SJCRH30 (cell line): ENCODE measurements at regions not wholly inside any gene's neighbourhood (a gene's known extent, or its start where the extent isn't known, plus 50 kb on each side); places are given as distances from the start of the nearest gene placed in this dataset.
"Not testable (repeated sequence)": the region's sequence is repeated elsewhere in the genome, so short reads cannot be mapped to it uniquely, and the experiment has no call there.

Experiments used
- DNase-seq, 2 experiments: peaks; one replicate each; pipeline ENCODE4 v3.0.0-alpha.2; 2015 to 2020
- H3K27ac ChIP-seq: fragments of 250-450 bp; sonication (Bioruptor Pico); 2 replicates; pipeline ENCODE4 v1.5.1; 2020; ENCODE audit warnings: mild to moderate bottlenecking, moderate library complexity
- H3K27me3 ChIP-seq: fragments of 250-450 bp; sonication (Bioruptor Pico); 2 replicates; pipeline ENCODE4 v1.5.1; 2020; ENCODE audit warnings: mild to moderate bottlenecking, moderate library complexity
- H3K36me3 ChIP-seq: fragments of 250-450 bp; sonication (Bioruptor Pico); 2 replicates; pipeline ENCODE4 v1.5.1; 2020; ENCODE audit warnings: mild to moderate bottlenecking, moderate library complexity
- H3K4me1 ChIP-seq: fragments of 250-450 bp; sonication (Bioruptor Pico); 2 replicates; pipeline ENCODE4 v1.5.1; 2020; ENCODE audit warnings: mild to moderate bottlenecking, moderate library complexity
- H3K4me3 ChIP-seq: fragments of 250-450 bp; sonication (Bioruptor Pico); 2 replicates; pipeline ENCODE4 v1.5.1; 2020; ENCODE audit warnings: mild to moderate bottlenecking, moderate library complexity
- H3K9me3 ChIP-seq: fragments of 250-450 bp; sonication (Bioruptor Pico); replicated peaks from 2 replicates; pipeline ENCODE4 v1.5.1; 2020; ENCODE audit warnings: mild to moderate bottlenecking, moderate library complexity

GRCh38 chr1:213571843-213572242 lies 415.9 kb upstream of the PROX1 start:
- Histone ChIP-seq H3K36me3 (no peaks in the 10 kb centered on the region), H3K4me3 (no peak overlapping the region), H3K4me1 (peaks cover 6% of the 10 kb centered on the region; the same call in 1 of the 2 replicates), H3K9me3 (no peaks in the 10 kb centered on the region), H3K27me3 (no peaks in the 10 kb centered on the region), H3K27ac (no peak overlapping the region)
- DNase-seq: no peak

- no peaks in the 10 kb centered on the region for H3K36me3 ChIP-seq
- no peak overlapping the region for H3K4me3 ChIP-seq
- H3K4me1 ChIP-seq: peaks cover 6% of the 10 kb centered on the region; the same call in 1 of the 2 replicates
- H3K9me3 ChIP-seq: no peaks in the 10 kb centered on the region
- no peaks in the 10 kb centered on the region for H3K27me3 ChIP-seq
- no peak overlapping the region for H3K27ac ChIP-seq
- no peak for DNase-seq
Measured at GRCh38 chr1:213572912-213573647, 414.7 kb upstream of the PROX1 start.

GRCh38 chr1:213573648-213574009 lies 414.1 kb upstream of the PROX1 start:
- H3K27me3 ChIP-seq: no peaks in the 10 kb centered on the region
- no peak overlapping the region for H3K4me3 ChIP-seq
- H3K36me3 ChIP-seq: no peaks in the 10 kb centered on the region
- no peak for DNase-seq
- no peaks in the 10 kb centered on the region for H3K9me3 ChIP-seq
- no peak overlapping the region for H3K27ac ChIP-seq
- H3K4me1 ChIP-seq: peaks cover 6% of the 10 kb centered on the region; the same call in 1 of the 2 replicates

- H3K9me3 ChIP-seq: no peaks in the 10 kb centered on the region
- no peak for DNase-seq
- no peak overlapping the region for H3K4me3 ChIP-seq
- no peaks in the 10 kb centered on the region for H3K4me1 ChIP-seq
- no peak overlapping the region for H3K27ac ChIP-seq
- no peaks in the 10 kb centered on the region for H3K27me3 ChIP-seq
- H3K36me3 ChIP-seq: no peaks in the 10 kb centered on the region
Measured at GRCh38 chr1:213582976-213583567, 404.7 kb upstream of the PROX1 start.

- H3K9me3 ChIP-seq: no peaks in the 10 kb centered on the region
- DNase-seq: no peak
- H3K4me1 ChIP-seq: no peaks in the 10 kb centered on the region
- H3K27me3 ChIP-seq: no peaks in the 10 kb centered on the region
- no peak overlapping the region for H3K4me3 ChIP-seq
- no peaks in the 10 kb centered on the region for H3K36me3 ChIP-seq
- H3K27ac ChIP-seq: no peak overlapping the region
Measured at GRCh38 chr1:213584272-213584671, 403.5 kb upstream of the PROX1 start.

- DNase-seq: no peak
- Histone ChIP-seq H3K36me3 (no peaks in the 10 kb centered on the region), H3K4me1 (no peaks in the 10 kb centered on the region), H3K9me3 (no peaks in the 10 kb centered on the region), H3K4me3 (no peak overlapping the region), H3K27me3 (no peaks in the 10 kb centered on the region), H3K27ac (no peak overlapping the region)
Measured at GRCh38 chr1:213585402-213585801, 402.4 kb upstream of the PROX1 start.

- H3K36me3 ChIP-seq: no peaks in the 10 kb centered on the region
- no peak overlapping the region for H3K27ac ChIP-seq
- no peak overlapping the region for H3K4me3 ChIP-seq
- no peak for DNase-seq
- no peaks in the 10 kb centered on the region for H3K9me3 ChIP-seq
- H3K4me1 ChIP-seq: no peaks in the 10 kb centered on the region
- no peaks in the 10 kb centered on the region for H3K27me3 ChIP-seq
Measured at GRCh38 chr1:213585959-213586586, 401.7 kb upstream of the PROX1 start.

GRCh38 chr1:213586587-213586972 lies 401.2 kb upstream of the PROX1 start:
- H3K27ac ChIP-seq: no peak overlapping the region

GRCh38 chr1:213596729-213597128 lies 391.0 kb upstream of the PROX1 start:
- H3K9me3 ChIP-seq: no peaks in the 10 kb centered on the region
- H3K27ac ChIP-seq: no peak overlapping the region
- H3K4me1 ChIP-seq: no peaks in the 10 kb centered on the region
- no peaks in the 10 kb centered on the region for H3K36me3 ChIP-seq
- DNase-seq: no peak
- H3K27me3 ChIP-seq: no peaks in the 10 kb centered on the region
- no peak overlapping the region for H3K4me3 ChIP-seq

More at GRCh38 chr1:213586587-213586972, 401.2 kb upstream of the PROX1 start:
- Histone ChIP-seq H3K36me3 (no peaks in the 10 kb centered on the region), H3K9me3 (no peaks in the 10 kb centered on the region), H3K4me3 (no peak overlapping the region), H3K4me1 (no peaks in the 10 kb centered on the region), H3K27me3 (no peaks in the 10 kb centered on the region)
- DNase-seq: no peak

GRCh38 chr1:213598263-213598662 lies 389.5 kb upstream of the PROX1 start:
- Histone ChIP-seq H3K4me3 (no peak overlapping the region), H3K9me3 (no peaks in the 10 kb centered on the region), H3K27ac (no peak overlapping the region), H3K36me3 (no peaks in the 10 kb centered on the region), H3K27me3 (no peaks in the 10 kb centered on the region), H3K4me1 (no peaks in the 10 kb centered on the region)
- no peak for DNase-seq

GRCh38 chr1:213600879-213601278 lies 386.9 kb upstream of the PROX1 start:
- Histone ChIP-seq H3K4me1 (no peaks in the 10 kb centered on the region), H3K27ac (no peak overlapping the region), H3K36me3 (no peaks in the 10 kb centered on the region), H3K9me3 (no peaks in the 10 kb centered on the region), H3K4me3 (no peak overlapping the region), H3K27me3 (no peaks in the 10 kb centered on the region)
- peak in 1 of 2 experiments; percentile 8 for DNase-seq

GRCh38 chr1:213601705-213602104 lies 386.1 kb upstream of the PROX1 start:
- not testable (repeated sequence) for H3K36me3 ChIP-seq, H3K27ac ChIP-seq, H3K4me1 ChIP-seq, DNase-seq, H3K9me3 ChIP-seq, H3K27me3 ChIP-seq, H3K4me3 ChIP-seq

- Histone ChIP-seq H3K4me1 (no peaks in the 10 kb centered on the region), H3K4me3 (no peak overlapping the region), H3K27me3 (no peaks in the 10 kb centered on the region), H3K27ac (no peak overlapping the region), H3K36me3 (no peaks in the 10 kb centered on the region), H3K9me3 (no peaks in the 10 kb centered on the region)
- DNase-seq: no peak
Measured at GRCh38 chr1:213602796-213603486, 384.8 kb upstream of the PROX1 start.

GRCh38 chr1:213604477-213604876 lies 383.3 kb upstream of the PROX1 start:
- Histone ChIP-seq H3K36me3 (no peaks in the 10 kb centered on the region), H3K27me3 (no peaks in the 10 kb centered on the region), H3K27ac (no peak overlapping the region), H3K9me3 (no peaks in the 10 kb centered on the region), H3K4me3 (no peak overlapping the region), H3K4me1 (no peaks in the 10 kb centered on the region)
- no peak for DNase-seq

GRCh38 chr1:213605732-213606131 lies 382.0 kb upstream of the PROX1 start:
- H3K36me3 ChIP-seq: no peaks in the 10 kb centered on the region
- no peak overlapping the region for H3K4me3 ChIP-seq
- H3K9me3 ChIP-seq: no peaks in the 10 kb centered on the region
- no peak for DNase-seq
- H3K4me1 ChIP-seq: no peaks in the 10 kb centered on the region
- no peaks in the 10 kb centered on the region for H3K27me3 ChIP-seq
- H3K27ac ChIP-seq: no peak overlapping the region
